PFSK-1 (cell line): ENCODE measurements at regions not wholly inside any gene's neighbourhood (a gene's known extent, or its start where the extent isn't known, plus 50 kb on each side); places are given as distances from the start of the nearest gene placed in this dataset.

Experiments used
- FOXP2 ChIP-seq: optimal IDR thresholded peaks from 2 replicates; pipeline ENCODE3; 2011; ENCODE audit warnings: borderline replicate concordance, control low read depth, inconsistent platforms; ENCODE audit not compliant: insufficient read depth; ENCODE audit errors: extremely low read length, extremely low read depth
- POLR2AphosphoS5 ChIP-seq: IDR thresholded peaks from 2 replicates; pipeline ENCODE4 v1.6.1; 2012; ENCODE audit warnings: low read depth, mild to moderate bottlenecking, control low read depth, low read length, moderate library complexity
- SIN3A ChIP-seq: IDR thresholded peaks from 2 replicates; pipeline ENCODE4 v1.6.1; 2012; ENCODE audit warnings: mild to moderate bottlenecking, low read length, moderate library complexity, borderline replicate concordance; ENCODE audit not compliant: insufficient read depth
- TAF1 ChIP-seq: IDR thresholded peaks from 2 replicates; pipeline ENCODE4 v1.6.1; 2012; ENCODE audit warnings: low read length, control low read depth, borderline replicate concordance; ENCODE audit not compliant: insufficient read depth
- TF ChIP-seq, protein P1 (sequence below), 2 experiments: IDR thresholded peaks; 2 replicates each; pipeline versions ENCODE4 v1.6.1 to v1.8.0; 2011 to 2012; ENCODE audit warnings: low read depth in 2 of 2, low read length in 2 of 2, control low read depth in 1 of 2, inconsistent platforms in 1 of 2, mild to moderate bottlenecking in 1 of 2, moderate library complexity in 1 of 2; ENCODE audit not compliant: insufficient read depth in 1 of 2

DNA sequence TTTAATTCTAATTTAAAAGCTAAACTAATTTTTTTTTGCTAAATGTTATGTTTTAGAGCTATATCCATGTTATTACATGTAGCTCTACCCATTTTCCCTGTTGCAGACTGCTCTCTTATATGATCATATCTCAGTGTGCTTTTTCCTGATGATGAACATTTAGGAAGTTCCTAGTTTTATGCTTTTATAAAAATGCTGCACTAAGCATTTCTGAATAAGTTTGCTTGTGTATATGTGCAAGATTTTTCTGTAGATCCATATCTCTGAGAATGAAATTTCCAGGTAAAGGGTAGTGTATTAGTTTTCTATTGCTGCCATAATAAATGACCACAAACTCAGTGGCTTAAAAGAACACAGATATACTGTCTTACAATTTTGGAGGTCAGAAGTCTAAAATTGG, 374.4 kb upstream of the E2F7 start:
- TF ChIP-seq SIN3A: no peak
- no peak for TF ChIP-seq POLR2AphosphoS5
- no peak for TF ChIP-seq FOXP2
- TF ChIP-seq, protein P1, sequence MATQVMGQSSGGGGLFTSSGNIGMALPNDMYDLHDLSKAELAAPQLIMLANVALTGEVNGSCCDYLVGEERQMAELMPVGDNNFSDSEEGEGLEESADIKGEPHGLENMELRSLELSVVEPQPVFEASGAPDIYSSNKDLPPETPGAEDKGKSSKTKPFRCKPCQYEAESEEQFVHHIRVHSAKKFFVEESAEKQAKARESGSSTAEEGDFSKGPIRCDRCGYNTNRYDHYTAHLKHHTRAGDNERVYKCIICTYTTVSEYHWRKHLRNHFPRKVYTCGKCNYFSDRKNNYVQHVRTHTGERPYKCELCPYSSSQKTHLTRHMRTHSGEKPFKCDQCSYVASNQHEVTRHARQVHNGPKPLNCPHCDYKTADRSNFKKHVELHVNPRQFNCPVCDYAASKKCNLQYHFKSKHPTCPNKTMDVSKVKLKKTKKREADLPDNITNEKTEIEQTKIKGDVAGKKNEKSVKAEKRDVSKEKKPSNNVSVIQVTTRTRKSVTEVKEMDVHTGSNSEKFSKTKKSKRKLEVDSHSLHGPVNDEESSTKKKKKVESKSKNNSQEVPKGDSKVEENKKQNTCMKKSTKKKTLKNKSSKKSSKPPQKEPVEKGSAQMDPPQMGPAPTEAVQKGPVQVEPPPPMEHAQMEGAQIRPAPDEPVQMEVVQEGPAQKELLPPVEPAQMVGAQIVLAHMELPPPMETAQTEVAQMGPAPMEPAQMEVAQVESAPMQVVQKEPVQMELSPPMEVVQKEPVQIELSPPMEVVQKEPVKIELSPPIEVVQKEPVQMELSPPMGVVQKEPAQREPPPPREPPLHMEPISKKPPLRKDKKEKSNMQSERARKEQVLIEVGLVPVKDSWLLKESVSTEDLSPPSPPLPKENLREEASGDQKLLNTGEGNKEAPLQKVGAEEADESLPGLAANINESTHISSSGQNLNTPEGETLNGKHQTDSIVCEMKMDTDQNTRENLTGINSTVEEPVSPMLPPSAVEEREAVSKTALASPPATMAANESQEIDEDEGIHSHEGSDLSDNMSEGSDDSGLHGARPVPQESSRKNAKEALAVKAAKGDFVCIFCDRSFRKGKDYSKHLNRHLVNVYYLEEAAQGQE (IDR thresholded peaks at IDR 0.05; ENCODE audit: insufficient read depth in 1 of 2, low read depth in 2 of 2, low read length in 2 of 2): no peak
- no peak for TF ChIP-seq TAF1

DNA sequence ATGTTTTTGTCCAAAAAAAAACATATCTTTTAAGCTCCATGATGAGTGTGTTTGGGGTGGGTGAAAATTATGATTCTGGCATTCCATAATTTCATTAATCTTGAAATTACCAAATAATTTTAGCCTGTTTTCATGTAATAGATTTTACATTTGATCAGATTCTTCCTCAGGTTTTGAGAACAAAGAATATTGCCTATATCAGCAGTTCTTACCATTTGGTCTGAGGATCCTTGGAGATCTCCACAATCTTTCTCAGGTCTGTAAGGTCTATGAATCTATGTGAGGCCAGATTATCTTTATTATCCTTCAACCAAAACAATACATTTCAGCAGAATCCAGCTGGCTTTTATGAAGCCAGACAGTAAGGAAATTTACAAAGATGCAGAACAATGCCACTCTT, 373.3 kb upstream of the E2F7 start:
- TF ChIP-seq POLR2AphosphoS5 (no peak), TAF1 (no peak), FOXP2 (no peak), SIN3A (no peak)
- TF ChIP-seq, protein P1 (IDR thresholded peaks at IDR 0.05; ENCODE audit: insufficient read depth in 1 of 2, low read depth in 2 of 2, low read length in 2 of 2): no peak

DNA sequence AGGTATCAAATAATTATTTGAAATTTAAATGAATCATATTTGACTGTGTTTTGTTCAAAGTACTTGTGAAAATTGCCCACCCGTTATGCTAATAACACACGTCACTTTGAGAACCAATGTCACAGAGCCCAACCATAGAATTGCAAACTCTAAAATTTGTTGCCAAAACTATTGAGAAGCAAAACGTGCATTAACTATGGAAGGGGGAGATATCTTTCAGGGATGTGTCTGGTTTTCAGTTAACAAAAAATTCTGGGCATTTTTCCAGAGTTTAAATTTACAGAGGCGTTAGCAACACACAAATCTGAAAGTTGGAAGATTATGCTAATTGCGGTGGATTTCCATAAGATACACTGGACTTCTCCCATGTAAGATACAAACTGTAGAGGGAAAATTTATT, 371.8 kb upstream of the E2F7 start:
- TF ChIP-seq FOXP2 (no peak), SIN3A (no peak), POLR2AphosphoS5 (no peak), TAF1 (no peak)
- TF ChIP-seq, protein P1 (IDR thresholded peaks at IDR 0.05; ENCODE audit: insufficient read depth in 1 of 2, low read depth in 2 of 2, low read length in 2 of 2): no peak

DNA sequence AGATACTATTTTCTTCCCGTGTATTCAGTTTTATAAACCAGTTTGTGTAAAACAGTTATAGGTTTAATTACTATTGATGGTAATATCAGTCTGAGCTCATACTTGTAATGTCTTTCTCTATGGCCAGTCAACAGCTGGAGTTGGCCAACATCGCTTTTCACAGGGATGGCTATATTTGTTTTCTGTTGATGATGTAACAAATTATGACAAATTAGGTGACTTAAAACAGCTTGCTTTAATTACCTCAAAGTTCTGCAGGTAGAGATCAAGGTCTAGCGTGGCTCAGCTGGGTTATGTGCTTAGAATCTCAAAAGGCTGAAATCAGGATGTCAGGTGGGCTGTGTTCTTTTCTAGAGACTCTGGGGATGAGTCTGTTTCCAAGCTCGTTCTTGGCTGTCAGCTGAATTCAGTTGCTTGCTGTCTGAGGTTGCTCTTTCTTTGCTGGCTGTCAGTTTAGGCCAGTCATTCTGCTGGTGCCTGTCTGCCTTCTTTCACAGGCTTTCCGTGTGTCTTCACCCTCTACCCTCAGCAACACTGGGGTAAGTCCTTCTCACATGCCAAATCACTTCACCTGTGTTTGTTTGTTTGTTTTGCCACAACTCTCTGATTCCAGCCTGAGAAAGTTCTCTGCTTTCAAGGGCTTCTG, 370.2 kb upstream of the E2F7 start:
- TF ChIP-seq SIN3A (no peak), POLR2AphosphoS5 (no peak)
- TF ChIP-seq, protein P1 (IDR thresholded peaks at IDR 0.05; ENCODE audit: insufficient read depth in 1 of 2, low read depth in 2 of 2, low read length in 2 of 2): no peak

DNA sequence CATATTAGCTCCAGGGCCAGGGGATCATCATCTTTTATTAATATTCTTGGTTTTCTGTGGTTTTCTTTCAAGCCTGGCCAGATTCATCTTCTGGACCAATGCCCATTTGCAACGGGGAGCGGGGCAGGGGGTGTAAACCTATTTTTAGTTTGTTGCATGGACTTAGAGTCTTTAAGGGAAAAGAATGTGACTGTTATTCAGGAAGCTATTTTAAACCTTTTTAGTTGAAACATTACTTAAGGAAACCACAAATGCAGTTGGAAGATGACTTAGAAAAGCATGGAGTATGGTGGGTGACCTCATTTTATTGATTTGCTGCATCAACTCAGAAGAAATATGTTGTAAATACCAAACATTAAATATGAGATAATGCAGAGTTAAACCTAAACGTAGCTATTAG, 368.4 kb upstream of the E2F7 start:
- TF ChIP-seq TAF1 (no peak), SIN3A (no peak), POLR2AphosphoS5 (no peak), FOXP2 (no peak)
- TF ChIP-seq, protein P1 (IDR thresholded peaks at IDR 0.05; ENCODE audit: insufficient read depth in 1 of 2, low read depth in 2 of 2, low read length in 2 of 2): no peak
